ENCODE measurements at regions not wholly inside any gene's neighbourhood (a gene's known extent, or its start where the extent isn't known, plus 50 kb on each side); places are given as distances from the start of the nearest gene placed in this dataset.

DNA sequence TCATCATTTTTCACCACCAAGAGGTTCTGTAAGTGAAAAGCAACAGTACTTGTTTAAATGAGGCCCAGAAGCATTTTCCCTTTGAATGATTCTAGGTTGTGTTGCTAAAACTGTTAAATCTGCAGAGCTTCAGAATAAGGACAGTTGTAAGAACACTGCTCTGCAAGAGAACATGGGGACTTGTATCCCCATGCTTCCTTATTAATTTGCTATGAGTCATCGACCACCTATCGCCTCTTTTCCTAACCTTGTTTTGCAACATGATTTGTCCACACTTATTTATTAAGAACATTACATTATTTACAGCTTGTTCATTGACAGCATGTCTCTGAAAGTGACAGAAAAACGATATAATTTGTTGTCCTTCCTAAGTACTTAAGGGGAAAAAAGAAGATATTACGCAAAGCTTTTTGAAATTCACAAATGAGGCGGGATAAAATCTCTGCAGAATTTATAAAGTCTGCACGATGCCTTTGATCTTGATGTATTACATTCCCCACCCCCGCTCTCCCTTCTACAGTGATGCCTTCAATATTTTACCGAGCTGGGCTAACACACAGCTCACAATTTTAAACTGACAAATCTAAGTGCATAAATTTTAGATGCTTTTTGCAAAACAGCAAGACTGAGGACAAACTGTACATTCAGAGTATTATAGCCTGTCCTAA is 220.0 kb upstream of the SPTLC3 start:
- Histone ChIP-seq H3K9me3 (no peaks in the 10 kb centered on the region), H3K4me1 (no peaks in the 10 kb centered on the region), H3K9ac (ENCODE audit: low read depth in 2 of 2, low read length in 2 of 2) (no peak overlapping the region), H3K27me3 (no peaks in the 10 kb centered on the region), H3K4me3 (no peak overlapping the region), H3K27ac (no peak overlapping the region), H3K36me3 (no peaks in the 10 kb centered on the region)
- TF ChIP-seq, protein P1, sequence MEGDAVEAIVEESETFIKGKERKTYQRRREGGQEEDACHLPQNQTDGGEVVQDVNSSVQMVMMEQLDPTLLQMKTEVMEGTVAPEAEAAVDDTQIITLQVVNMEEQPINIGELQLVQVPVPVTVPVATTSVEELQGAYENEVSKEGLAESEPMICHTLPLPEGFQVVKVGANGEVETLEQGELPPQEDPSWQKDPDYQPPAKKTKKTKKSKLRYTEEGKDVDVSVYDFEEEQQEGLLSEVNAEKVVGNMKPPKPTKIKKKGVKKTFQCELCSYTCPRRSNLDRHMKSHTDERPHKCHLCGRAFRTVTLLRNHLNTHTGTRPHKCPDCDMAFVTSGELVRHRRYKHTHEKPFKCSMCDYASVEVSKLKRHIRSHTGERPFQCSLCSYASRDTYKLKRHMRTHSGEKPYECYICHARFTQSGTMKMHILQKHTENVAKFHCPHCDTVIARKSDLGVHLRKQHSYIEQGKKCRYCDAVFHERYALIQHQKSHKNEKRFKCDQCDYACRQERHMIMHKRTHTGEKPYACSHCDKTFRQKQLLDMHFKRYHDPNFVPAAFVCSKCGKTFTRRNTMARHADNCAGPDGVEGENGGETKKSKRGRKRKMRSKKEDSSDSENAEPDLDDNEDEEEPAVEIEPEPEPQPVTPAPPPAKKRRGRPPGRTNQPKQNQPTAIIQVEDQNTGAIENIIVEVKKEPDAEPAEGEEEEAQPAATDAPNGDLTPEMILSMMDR (IDR thresholded peaks at IDR 0.05) = no peak
- DNase-seq = no peak
- intact Hi-C loops (cut with DNase I) = no loop called here

- no peaks in the 10 kb centered on the region for H3K4me1 ChIP-seq
- no peak for DNase-seq
- no peak overlapping the region for H3K4me3 ChIP-seq
- intact Hi-C loops (cut with DNase I) = no loop called here
- H3K9ac ChIP-seq (ENCODE audit: low read depth in 2 of 2, low read length in 2 of 2) = no peak overlapping the region
- H3K9me3 ChIP-seq = no peaks in the 10 kb centered on the region
- no peak overlapping the region for H3K27ac ChIP-seq
- TF ChIP-seq, protein P1 (IDR thresholded peaks at IDR 0.05) = no peak
- no peaks in the 10 kb centered on the region for H3K27me3 ChIP-seq
- no peaks in the 10 kb centered on the region for H3K36me3 ChIP-seq
These were observed 217.9 kb upstream of the SPTLC3 start for GRCh38 chr20:12790859-12791258.

GRCh38 chr20:12798286-12798685 is 210.5 kb upstream of the SPTLC3 start:
- Histone ChIP-seq H3K9ac (ENCODE audit: low read depth in 2 of 2, low read length in 2 of 2) (no peak overlapping the region), H3K36me3 (no peaks in the 10 kb centered on the region), H3K9me3 (no peaks in the 10 kb centered on the region), H3K4me3 (no peak overlapping the region), H3K27ac (no peak overlapping the region), H3K27me3 (no peaks in the 10 kb centered on the region), H3K4me1 (no peaks in the 10 kb centered on the region)
- intact Hi-C loops (cut with DNase I) = no loop called here
- TF ChIP-seq, protein P1 (IDR thresholded peaks at IDR 0.05) = no peak
- DNase-seq = no peak

- intact Hi-C loops (cut with DNase I) = no loop called here
- H3K36me3 ChIP-seq = no peaks in the 10 kb centered on the region
These were observed 200.7 kb upstream of the SPTLC3 start for GRCh38 chr20:12808006-12808567.

GRCh38 chr20:12815231-12815768 is 193.5 kb upstream of the SPTLC3 start:
- no peak overlapping the region for H3K27ac ChIP-seq
- intact Hi-C loops (cut with DNase I) = no loop called here
- H3K4me3 ChIP-seq = no peak overlapping the region
- H3K9me3 ChIP-seq = no peaks in the 10 kb centered on the region
- TF ChIP-seq, protein P1 (IDR thresholded peaks at IDR 0.05) = no peak
- H3K9ac ChIP-seq (ENCODE audit: low read depth in 2 of 2, low read length in 2 of 2) = no peak overlapping the region
- no peaks in the 10 kb centered on the region for H3K27me3 ChIP-seq
- H3K4me1 ChIP-seq = no peaks in the 10 kb centered on the region
- no peaks in the 10 kb centered on the region for H3K36me3 ChIP-seq
- no peak for DNase-seq

More at GRCh38 chr20:12808006-12808567, 200.7 kb upstream of the SPTLC3 start:
- no peak overlapping the region for H3K9ac ChIP-seq (ENCODE audit: low read depth in 2 of 2, low read length in 2 of 2)
- no peak overlapping the region for H3K27ac ChIP-seq
- DNase-seq = no peak
- H3K4me3 ChIP-seq = no peak overlapping the region
- H3K27me3 ChIP-seq = no peaks in the 10 kb centered on the region
- TF ChIP-seq, protein P1 (IDR thresholded peaks at IDR 0.05) = no peak
- no peaks in the 10 kb centered on the region for H3K9me3 ChIP-seq
- no peaks in the 10 kb centered on the region for H3K4me1 ChIP-seq
